K562 (cell line): ENCODE measurements at regions not wholly inside any gene's neighbourhood (a gene's known extent, or its start where the extent isn't known, plus 50 kb on each side); places are given as distances from the start of the nearest gene placed in this dataset.

Experiments used
- ATAC-seq: fragments of 200-7000 bp; cut with Tn5 transposase; 3 replicates; pipeline ENCODE4 v1.9.1; 2020; ENCODE audit warnings: moderate library complexity
- BruUV-seq: library from RNA; stranded (reverse); fragments of 400-500 nt; replicated peaks from 2 replicates; lab custom pipeline; 2021; lab: Mats Ljungman, UMichigan
- CTCF ChIA-PET: fragments of 300-600 bp; formaldehyde crosslinking; extraction: SDS; loops from one replicate; lab custom pipeline; 2021; ENCODE audit warnings: low intra/inter-chr PET ratio; lab: Yijun Ruan, JAX
- POLR2A ChIA-PET: fragments of 300-600, 350-650 bp; sonication (Branson Sonifier 250); formaldehyde crosslinking; extraction: SDS; loops from one replicate; lab custom pipeline; 2021; ENCODE audit warnings: antibody characterized with exemption, inconsistent platforms; lab: Yijun Ruan, JAX
- DNase-seq, 4 experiments: peaks; one replicate each; pipeline versions ENCODE4 v3.0.0 to v3.0.0-alpha.2; 2011 to 2018; ENCODE audit warnings: low spot score in 3 of 4, mixed read lengths in 3 of 4; ENCODE audit errors: extremely low read depth in 1 of 4
- FAIRE-seq: peaks from 2 replicates; lab custom pipeline; 2011; peaks lifted over from hg19 to GRCh38; lab: Jason Lieb, UNC
- H2AFZ ChIP-seq: 2 replicates; pipeline ENCODE4 v1.6.0; 2011; ENCODE audit warnings: low read depth, low read length, control low read depth, inconsistent platforms
- H3K27ac ChIP-seq: fragments of 200-600 bp; 3 replicates; pipeline ENCODE4 v1.8.0; 2011; ENCODE audit warnings: low read depth, mild to moderate bottlenecking, control low read depth, inconsistent platforms, low read length, moderate library complexity, mixed read lengths; ENCODE audit errors: extremely low read depth
- H3K27me3 ChIP-seq, 2 experiments: fragments of 300-600 bp in 1 of 2; 2 replicates in 1 of 2; 3 replicates in 1 of 2; pipeline versions ENCODE4 v1.6.0 to v1.8.0; 2011; ENCODE audit warnings: inconsistent platforms in 2 of 2, low read length in 2 of 2, mild to moderate bottlenecking in 1 of 2, mixed read lengths in 1 of 2, moderate library complexity in 1 of 2; ENCODE audit not compliant: control insufficient read depth in 2 of 2, insufficient read depth in 2 of 2
- H3K36me3 ChIP-seq: fragments of 300-600 bp; 3 replicates; pipeline ENCODE4 v1.8.0; 2011; ENCODE audit warnings: mild to moderate bottlenecking, low read length, inconsistent platforms; ENCODE audit not compliant: control insufficient read depth, insufficient read depth
- H3K4me1 ChIP-seq, 2 experiments: fragments of 200-600 bp in 1 of 2; replicated peaks in 1 of 2; 2 replicates in 1 of 2; 3 replicates in 1 of 2; pipeline versions ENCODE4 v1.5.1 to v1.8.0; 2011; ENCODE audit warnings: inconsistent platforms in 2 of 2, low read length in 2 of 2, mild to moderate bottlenecking in 1 of 2, mixed read lengths in 1 of 2, moderate library complexity in 1 of 2; ENCODE audit not compliant: control insufficient read depth in 2 of 2, insufficient read depth in 2 of 2
- H3K4me2 ChIP-seq: 2 replicates; pipeline ENCODE4 v1.6.1; 2011; ENCODE audit warnings: low read length, control low read depth, inconsistent platforms, mixed read lengths; ENCODE audit not compliant: insufficient read depth
- H3K4me3 ChIP-seq: fragments of 200-600 bp; sonication (generic), shearing (Covaris generic); 2 replicates; pipeline ENCODE4 v1.5.1; 2016; ENCODE audit warnings: control low read depth, inconsistent platforms
- H3K79me2 ChIP-seq: fragments of 200-600 bp; 3 replicates; pipeline ENCODE4 v1.8.0; 2011; ENCODE audit warnings: low read length, inconsistent platforms; ENCODE audit not compliant: control insufficient read depth, insufficient read depth
- H3K9ac ChIP-seq, 2 experiments: 2 replicates each; pipeline versions ENCODE4 v1.6.0 to v1.6.1; 2011; ENCODE audit warnings: low read depth in 2 of 2, low read length in 2 of 2, control low read depth in 1 of 2, inconsistent platforms in 1 of 2, mild to moderate bottlenecking in 1 of 2, mixed read lengths in 1 of 2; ENCODE audit not compliant: insufficient read depth in 1 of 2
- H3K9me1 ChIP-seq: one replicate; pipeline ENCODE4 v1.6.0; 2011; ENCODE audit warnings: inconsistent platforms, mild to moderate bottlenecking, low read length, moderate library complexity; ENCODE audit not compliant: control insufficient read depth, insufficient read depth
- H3K9me3 ChIP-seq: replicated peaks from 2 replicates; pipeline ENCODE4 v1.5.1; 2011; ENCODE audit warnings: low read depth, low read length, inconsistent platforms; ENCODE audit not compliant: control insufficient read depth, insufficient read depth
- H4K20me1 ChIP-seq: replicated peaks from 2 replicates; pipeline ENCODE4 v1.6.1; 2011; ENCODE audit warnings: low read length, inconsistent platforms, mixed read lengths; ENCODE audit not compliant: control insufficient read depth, insufficient read depth
- RAD51 ChIP-seq: fragments of 450-650 bp; IDR thresholded peaks from 2 replicates; pipeline ENCODE4 v1.7.1; 2016; ENCODE audit warnings: low read depth, mild to moderate bottlenecking, borderline replicate concordance
- USF1 ChIP-seq: sonication (generic); formaldehyde crosslinking; IDR thresholded peaks from 2 replicates; pipeline ENCODE4 v1.9.0; 2022; ENCODE audit warnings: mild to moderate bottlenecking, missing genetic modification reagents
- ZNF280A ChIP-seq: fragments of 450-650 bp; IDR thresholded peaks from 2 replicates; pipeline ENCODE4 v1.6.1; 2018; ENCODE audit warnings: mild to moderate bottlenecking, low read depth; ENCODE audit not compliant: partially characterized antibody
- WGBS: fragments of 100-300 bp; shearing (Covaris generic); methylation state at CpG from one replicate; pipeline ENCODE4 v1.1.6; 2016; ENCODE audit warnings: low coverage, mixed read lengths; ENCODE audit not compliant: insufficient coverage; ENCODE audit errors: missing lambda C conversion rate; 5-methylcytosine and 5-hydroxymethylcytosine counted together
- in situ Hi-C: fragments of 300-500 bp; cut with MboI; formaldehyde crosslinking; loops from 4 replicates; pipeline ENCODE4 v1.15.0; 2018; ENCODE audit warnings: inconsistent platforms, mixed read lengths
- intact Hi-C: fragments of 100-400 bp; cut with micrococcal nuclease; formaldehyde crosslinking; loops from 2 replicates; pipeline ENCODE4 v1.14.2; 2022
- TF ChIP-seq, protein P1 (sequence below): fragments of 250-450 bp; sonication (Bioruptor Pico); IDR thresholded peaks from 2 replicates; pipeline ENCODE4 v1.4.0; 2020; ENCODE audit warnings: mild to moderate bottlenecking
- TF ChIP-seq, protein P2 (sequence below), 2 experiments: IDR thresholded peaks; 2 replicates each; pipeline ENCODE4 v1.6.1; 2012; ENCODE audit warnings: improper control_type of control experiment in 2 of 2, low read depth in 2 of 2, low read length in 2 of 2, borderline replicate concordance in 1 of 2

- Histone ChIP-seq H3K4me1 (no peaks in the 10 kb centered on the region), H3K27me3 (no peaks in the 10 kb centered on the region), H3K4me3 (no peak overlapping the region), H3K9ac (no peak overlapping the region), H3K9me3 (no peaks in the 10 kb centered on the region), H3K27ac (no peak overlapping the region), H3K36me3 (no peaks in the 10 kb centered on the region), H3K4me2 (no peak overlapping the region), H2AFZ (no peak overlapping the region), H3K9me1 (no peaks in the 10 kb centered on the region), H3K79me2 (no peaks in the 10 kb centered on the region), H4K20me1 (no peaks in the 10 kb centered on the region)
- in situ Hi-C loops: no loop called here
- WGBS: 1% methylated on average over 9 of the region's 9 CpGs
- DNase-seq: no peak
- TF ChIP-seq, protein P1, sequence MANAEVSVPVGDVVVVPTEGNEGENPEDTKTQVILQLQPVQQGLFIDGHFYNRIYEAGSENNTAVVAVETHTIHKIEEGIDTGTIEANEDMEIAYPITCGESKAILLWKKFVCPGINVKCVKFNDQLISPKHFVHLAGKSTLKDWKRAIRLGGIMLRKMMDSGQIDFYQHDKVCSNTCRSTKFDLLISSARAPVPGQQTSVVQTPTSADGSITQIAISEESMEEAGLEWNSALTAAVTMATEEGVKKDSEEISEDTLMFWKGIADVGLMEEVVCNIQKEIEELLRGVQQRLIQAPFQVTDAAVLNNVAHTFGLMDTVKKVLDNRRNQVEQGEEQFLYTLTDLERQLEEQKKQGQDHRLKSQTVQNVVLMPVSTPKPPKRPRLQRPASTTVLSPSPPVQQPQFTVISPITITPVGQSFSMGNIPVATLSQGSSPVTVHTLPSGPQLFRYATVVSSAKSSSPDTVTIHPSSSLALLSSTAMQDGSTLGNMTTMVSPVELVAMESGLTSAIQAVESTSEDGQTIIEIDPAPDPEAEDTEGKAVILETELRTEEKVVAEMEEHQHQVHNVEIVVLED (CRISPR knock-in tag): no peak
- TF ChIP-seq USF1 (CRISPR knock-in tag) (no peak), ZNF280A (no peak), RAD51 (no peak)
- TF ChIP-seq, protein P2, sequence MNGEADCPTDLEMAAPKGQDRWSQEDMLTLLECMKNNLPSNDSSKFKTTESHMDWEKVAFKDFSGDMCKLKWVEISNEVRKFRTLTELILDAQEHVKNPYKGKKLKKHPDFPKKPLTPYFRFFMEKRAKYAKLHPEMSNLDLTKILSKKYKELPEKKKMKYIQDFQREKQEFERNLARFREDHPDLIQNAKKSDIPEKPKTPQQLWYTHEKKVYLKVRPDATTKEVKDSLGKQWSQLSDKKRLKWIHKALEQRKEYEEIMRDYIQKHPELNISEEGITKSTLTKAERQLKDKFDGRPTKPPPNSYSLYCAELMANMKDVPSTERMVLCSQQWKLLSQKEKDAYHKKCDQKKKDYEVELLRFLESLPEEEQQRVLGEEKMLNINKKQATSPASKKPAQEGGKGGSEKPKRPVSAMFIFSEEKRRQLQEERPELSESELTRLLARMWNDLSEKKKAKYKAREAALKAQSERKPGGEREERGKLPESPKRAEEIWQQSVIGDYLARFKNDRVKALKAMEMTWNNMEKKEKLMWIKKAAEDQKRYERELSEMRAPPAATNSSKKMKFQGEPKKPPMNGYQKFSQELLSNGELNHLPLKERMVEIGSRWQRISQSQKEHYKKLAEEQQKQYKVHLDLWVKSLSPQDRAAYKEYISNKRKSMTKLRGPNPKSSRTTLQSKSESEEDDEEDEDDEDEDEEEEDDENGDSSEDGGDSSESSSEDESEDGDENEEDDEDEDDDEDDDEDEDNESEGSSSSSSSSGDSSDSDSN (IDR thresholded peaks at IDR 0.05; ENCODE audit: borderline replicate concordance in 1 of 2, low read depth in 2 of 2, low read length in 2 of 2): no peak
- CTCF ChIA-PET: no interaction called here
- POLR2A ChIA-PET: interaction anchor here (0.8 kb wide), 1 partner anchor 43 kb away, joined by 3 read pairs; no protein-coding TSS in a partner anchor
- intact Hi-C loops: no loop called here
- FAIRE-seq: no peak
- no TSS peak for BruUV-seq
- no peak for ATAC-seq
Observed at GRCh38 chr13:111937777-111938311, 129.1 kb upstream of the SOX1 start.
